ENCODE measurements at regions not wholly inside any gene's neighbourhood (a gene's known extent, or its start where the extent isn't known, plus 50 kb on each side); places are given as distances from the start of the nearest gene placed in this dataset.

DNA sequence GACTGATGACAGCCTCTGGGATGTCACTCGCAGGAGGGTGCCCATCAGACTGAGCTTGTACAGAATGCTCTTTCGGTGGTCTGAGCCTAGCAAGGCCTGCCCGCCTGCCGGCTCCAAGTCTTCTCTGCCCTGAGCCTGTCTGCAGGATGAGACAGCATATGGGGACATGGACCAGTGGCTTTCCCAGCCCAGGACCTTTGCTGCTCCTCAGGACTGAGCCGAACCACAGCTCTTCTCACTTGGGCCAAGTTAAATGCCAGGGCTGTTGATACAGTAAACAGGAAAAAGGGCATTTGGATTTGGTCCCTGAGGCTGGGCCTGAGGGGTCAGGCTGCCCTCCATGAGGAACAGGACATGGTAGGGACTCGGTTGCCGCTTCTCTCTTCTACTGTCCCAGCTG is 64.3 kb upstream of the EPS8L3 start:
- TF ChIP-seq, protein P1, sequence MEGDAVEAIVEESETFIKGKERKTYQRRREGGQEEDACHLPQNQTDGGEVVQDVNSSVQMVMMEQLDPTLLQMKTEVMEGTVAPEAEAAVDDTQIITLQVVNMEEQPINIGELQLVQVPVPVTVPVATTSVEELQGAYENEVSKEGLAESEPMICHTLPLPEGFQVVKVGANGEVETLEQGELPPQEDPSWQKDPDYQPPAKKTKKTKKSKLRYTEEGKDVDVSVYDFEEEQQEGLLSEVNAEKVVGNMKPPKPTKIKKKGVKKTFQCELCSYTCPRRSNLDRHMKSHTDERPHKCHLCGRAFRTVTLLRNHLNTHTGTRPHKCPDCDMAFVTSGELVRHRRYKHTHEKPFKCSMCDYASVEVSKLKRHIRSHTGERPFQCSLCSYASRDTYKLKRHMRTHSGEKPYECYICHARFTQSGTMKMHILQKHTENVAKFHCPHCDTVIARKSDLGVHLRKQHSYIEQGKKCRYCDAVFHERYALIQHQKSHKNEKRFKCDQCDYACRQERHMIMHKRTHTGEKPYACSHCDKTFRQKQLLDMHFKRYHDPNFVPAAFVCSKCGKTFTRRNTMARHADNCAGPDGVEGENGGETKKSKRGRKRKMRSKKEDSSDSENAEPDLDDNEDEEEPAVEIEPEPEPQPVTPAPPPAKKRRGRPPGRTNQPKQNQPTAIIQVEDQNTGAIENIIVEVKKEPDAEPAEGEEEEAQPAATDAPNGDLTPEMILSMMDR (IDR thresholded peaks at IDR 0.05): no peak
- TF ChIP-seq POLR2A (IDR thresholded peaks at IDR 0.05): no peak

Measured in lower leg skin (tissue), 3 donors.